ENCODE measurements at regions not wholly inside any gene's neighbourhood (a gene's known extent, or its start where the extent isn't known, plus 50 kb on each side); places are given as distances from the start of the nearest gene placed in this dataset.

DNA sequence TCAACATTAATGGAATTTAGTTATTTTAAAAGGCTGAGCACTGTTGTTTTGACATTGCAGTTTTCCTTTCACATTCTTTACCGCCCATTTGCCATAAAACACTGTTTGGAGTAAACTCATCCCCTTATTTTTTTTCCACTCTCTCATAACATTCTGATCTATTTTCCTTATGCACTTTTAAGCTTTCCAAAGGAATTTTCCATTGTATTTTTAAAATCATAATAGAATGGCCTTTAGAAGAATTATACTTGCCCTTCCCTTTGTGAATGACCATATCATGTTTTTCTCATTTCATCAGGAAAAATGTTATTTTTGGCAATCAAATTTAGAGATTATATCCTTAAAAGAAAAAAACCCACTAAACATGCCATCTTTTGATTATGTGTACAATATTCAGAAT is 1074.2 kb downstream of the STIM2 start:
- TF ChIP-seq POLR2A (IDR thresholded peaks at IDR 0.05; ENCODE audit: low read length) (no peak), CTCF (IDR thresholded peaks at IDR 0.05) (no peak), REST (IDR thresholded peaks at IDR 0.05) (no peak), MAZ (IDR thresholded peaks at IDR 0.05; ENCODE audit: borderline replicate concordance, low read depth, low read length) (no peak), CHD4 (IDR thresholded peaks at IDR 0.05; ENCODE audit: borderline replicate concordance) (no peak)
- TF ChIP-seq, protein P1, sequence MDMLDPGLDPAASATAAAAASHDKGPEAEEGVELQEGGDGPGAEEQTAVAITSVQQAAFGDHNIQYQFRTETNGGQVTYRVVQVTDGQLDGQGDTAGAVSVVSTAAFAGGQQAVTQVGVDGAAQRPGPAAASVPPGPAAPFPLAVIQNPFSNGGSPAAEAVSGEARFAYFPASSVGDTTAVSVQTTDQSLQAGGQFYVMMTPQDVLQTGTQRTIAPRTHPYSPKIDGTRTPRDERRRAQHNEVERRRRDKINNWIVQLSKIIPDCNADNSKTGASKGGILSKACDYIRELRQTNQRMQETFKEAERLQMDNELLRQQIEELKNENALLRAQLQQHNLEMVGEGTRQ (IDR thresholded peaks at IDR 0.05) = no peak
